ENCODE measurements at regions not wholly inside any gene's neighbourhood (a gene's known extent, or its start where the extent isn't known, plus 50 kb on each side); places are given as distances from the start of the nearest gene placed in this dataset.

GRCh38 chr17:13735444-13735843, 133.7 kb upstream of the HS3ST3A1 start:
- H3K27me3 Mint-ChIP-seq (ENCODE audit: insufficient read depth, unreplicated experiment), result no peaks in the 10 kb centered on the region
- no peak overlapping the region for H3K4me3 Mint-ChIP-seq (ENCODE audit: unreplicated experiment)
- intact Hi-C loops (cut with micrococcal nuclease), result no loop called here
- DNase-seq (ENCODE audit: unreplicated experiment), result no peak
- ChIA-PET CTCF (no interaction called here), POLR2A (no interaction called here)
- no peaks in the 10 kb centered on the region for H3K4me1 Mint-ChIP-seq (ENCODE audit: insufficient read depth, unreplicated experiment)
- no peaks in the 10 kb centered on the region for H3K36me3 Mint-ChIP-seq (ENCODE audit: insufficient read depth, unreplicated experiment)
- no peak overlapping the region for H3K27ac Mint-ChIP-seq (ENCODE audit: low read depth, unreplicated experiment)
- BruUV-seq (replicated peaks), result no TSS peak
- TF ChIP-seq, protein P1, sequence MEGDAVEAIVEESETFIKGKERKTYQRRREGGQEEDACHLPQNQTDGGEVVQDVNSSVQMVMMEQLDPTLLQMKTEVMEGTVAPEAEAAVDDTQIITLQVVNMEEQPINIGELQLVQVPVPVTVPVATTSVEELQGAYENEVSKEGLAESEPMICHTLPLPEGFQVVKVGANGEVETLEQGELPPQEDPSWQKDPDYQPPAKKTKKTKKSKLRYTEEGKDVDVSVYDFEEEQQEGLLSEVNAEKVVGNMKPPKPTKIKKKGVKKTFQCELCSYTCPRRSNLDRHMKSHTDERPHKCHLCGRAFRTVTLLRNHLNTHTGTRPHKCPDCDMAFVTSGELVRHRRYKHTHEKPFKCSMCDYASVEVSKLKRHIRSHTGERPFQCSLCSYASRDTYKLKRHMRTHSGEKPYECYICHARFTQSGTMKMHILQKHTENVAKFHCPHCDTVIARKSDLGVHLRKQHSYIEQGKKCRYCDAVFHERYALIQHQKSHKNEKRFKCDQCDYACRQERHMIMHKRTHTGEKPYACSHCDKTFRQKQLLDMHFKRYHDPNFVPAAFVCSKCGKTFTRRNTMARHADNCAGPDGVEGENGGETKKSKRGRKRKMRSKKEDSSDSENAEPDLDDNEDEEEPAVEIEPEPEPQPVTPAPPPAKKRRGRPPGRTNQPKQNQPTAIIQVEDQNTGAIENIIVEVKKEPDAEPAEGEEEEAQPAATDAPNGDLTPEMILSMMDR (IDR thresholded peaks at IDR 0.05; ENCODE audit: unreplicated experiment), result no peak
- H3K9me3 Mint-ChIP-seq (ENCODE audit: unreplicated experiment), result peaks cover 8% of the 10 kb centered on the region

DNA sequence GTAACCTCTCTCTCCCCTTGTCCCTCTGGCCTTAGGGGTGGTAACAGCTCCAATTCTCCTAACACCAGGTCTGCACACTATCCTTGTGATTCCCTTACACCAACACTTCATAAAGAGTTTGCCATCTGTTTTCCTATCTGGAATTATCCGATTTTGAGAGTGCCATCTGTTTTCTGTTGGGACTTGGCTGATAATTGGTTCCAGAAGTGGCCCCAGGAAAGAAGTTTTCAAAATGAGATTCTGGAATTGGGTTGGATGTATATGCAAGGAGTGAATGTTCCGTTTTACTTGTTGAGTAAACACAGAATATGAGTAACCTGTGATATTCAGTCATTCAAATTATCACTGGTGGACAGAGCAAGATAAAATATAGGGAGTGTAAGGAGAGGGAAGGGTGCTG, 134.1 kb upstream of the HS3ST3A1 start:
- no peak for DNase-seq (ENCODE audit: unreplicated experiment)
- no peaks in the 10 kb centered on the region for H3K36me3 Mint-ChIP-seq (ENCODE audit: insufficient read depth, unreplicated experiment)
- intact Hi-C loops (cut with micrococcal nuclease), result no loop called here
- H3K4me3 Mint-ChIP-seq (ENCODE audit: unreplicated experiment), result no peak overlapping the region
- POLR2A ChIA-PET, result no interaction called here
- CTCF ChIA-PET, result no interaction called here
- BruUV-seq (replicated peaks), result no TSS peak
- TF ChIP-seq, protein P1 (IDR thresholded peaks at IDR 0.05; ENCODE audit: unreplicated experiment), result no peak
- H3K4me1 Mint-ChIP-seq (ENCODE audit: insufficient read depth, unreplicated experiment), result no peaks in the 10 kb centered on the region
- H3K9me3 Mint-ChIP-seq (ENCODE audit: unreplicated experiment), result peaks cover 8% of the 10 kb centered on the region
- H3K27ac Mint-ChIP-seq (ENCODE audit: low read depth, unreplicated experiment), result no peak overlapping the region
- H3K27me3 Mint-ChIP-seq (ENCODE audit: insufficient read depth, unreplicated experiment), result no peaks in the 10 kb centered on the region

GRCh38 chr17:13736916-13737315, 135.2 kb upstream of the HS3ST3A1 start:
- CTCF ChIA-PET, result no interaction called here
- H3K27ac Mint-ChIP-seq (ENCODE audit: low read depth, unreplicated experiment), result no peak overlapping the region

DNA sequence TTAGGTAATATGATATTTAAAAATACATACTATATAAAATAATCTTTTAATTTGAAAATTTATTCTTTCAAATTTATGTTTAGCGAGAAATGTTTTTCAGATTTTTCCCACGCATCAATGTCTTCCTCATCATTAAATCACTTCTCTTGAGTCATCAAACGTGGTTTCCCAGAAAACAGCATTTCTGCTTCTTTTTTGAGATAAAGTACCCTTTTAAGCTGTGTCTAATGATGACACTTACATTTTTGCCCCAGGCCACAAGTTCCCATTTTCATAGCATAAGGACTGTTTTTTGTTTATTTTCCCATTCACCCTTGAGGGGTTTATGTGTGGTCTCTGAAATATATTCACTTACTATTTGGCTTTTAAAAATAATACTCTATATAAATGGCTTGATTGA, 139.0 kb upstream of the HS3ST3A1 start:
- BruUV-seq (replicated peaks), result no TSS peak
- Mint-ChIP-seq H3K9me3 (ENCODE audit: unreplicated experiment) (no peaks in the 10 kb centered on the region), H3K27me3 (ENCODE audit: insufficient read depth, unreplicated experiment) (no peaks in the 10 kb centered on the region), H3K36me3 (ENCODE audit: insufficient read depth, unreplicated experiment) (no peaks in the 10 kb centered on the region), H3K4me1 (ENCODE audit: insufficient read depth, unreplicated experiment) (peaks cover 8% of the 10 kb centered on the region), H3K27ac (ENCODE audit: low read depth, unreplicated experiment) (no peak overlapping the region), H3K4me3 (ENCODE audit: unreplicated experiment) (no peak overlapping the region)
- TF ChIP-seq, protein P1 (IDR thresholded peaks at IDR 0.05; ENCODE audit: unreplicated experiment), result no peak
- POLR2A ChIA-PET, result no interaction called here
- DNase-seq (ENCODE audit: unreplicated experiment), result no peak
- CTCF ChIA-PET, result no interaction called here
- intact Hi-C loops (cut with micrococcal nuclease), result no loop called here

More at GRCh38 chr17:13736916-13737315, 135.2 kb upstream of the HS3ST3A1 start:
- intact Hi-C loops (cut with micrococcal nuclease), result no loop called here
- Mint-ChIP-seq H3K36me3 (ENCODE audit: insufficient read depth, unreplicated experiment) (no peaks in the 10 kb centered on the region), H3K9me3 (ENCODE audit: unreplicated experiment) (peaks cover 8% of the 10 kb centered on the region), H3K4me1 (ENCODE audit: insufficient read depth, unreplicated experiment) (no peaks in the 10 kb centered on the region), H3K27me3 (ENCODE audit: insufficient read depth, unreplicated experiment) (no peaks in the 10 kb centered on the region), H3K4me3 (ENCODE audit: unreplicated experiment) (no peak overlapping the region)
- TF ChIP-seq, protein P1 (IDR thresholded peaks at IDR 0.05; ENCODE audit: unreplicated experiment), result no peak
- no TSS peak for BruUV-seq (replicated peaks)
- DNase-seq (ENCODE audit: unreplicated experiment), result no peak
- POLR2A ChIA-PET, result interaction anchor here (1.3 kb wide), 1 partner anchor 9 kb away, joined by 4 read pairs; no protein-coding TSS in a partner anchor

All from MCF 10A (cell line).